GM18520 (cell line): ENCODE measurements at regions not wholly inside any gene's neighbourhood (a gene's known extent, or its start where the extent isn't known, plus 50 kb on each side); places are given as distances from the start of the nearest gene placed in this dataset.

Experiments
- ATAC-seq: cut with Tn5 transposase; IDR thresholded peaks from one replicate; pipeline ENCODE4 v1.9.1; 2021; ENCODE audit not compliant: unreplicated experiment

DNA sequence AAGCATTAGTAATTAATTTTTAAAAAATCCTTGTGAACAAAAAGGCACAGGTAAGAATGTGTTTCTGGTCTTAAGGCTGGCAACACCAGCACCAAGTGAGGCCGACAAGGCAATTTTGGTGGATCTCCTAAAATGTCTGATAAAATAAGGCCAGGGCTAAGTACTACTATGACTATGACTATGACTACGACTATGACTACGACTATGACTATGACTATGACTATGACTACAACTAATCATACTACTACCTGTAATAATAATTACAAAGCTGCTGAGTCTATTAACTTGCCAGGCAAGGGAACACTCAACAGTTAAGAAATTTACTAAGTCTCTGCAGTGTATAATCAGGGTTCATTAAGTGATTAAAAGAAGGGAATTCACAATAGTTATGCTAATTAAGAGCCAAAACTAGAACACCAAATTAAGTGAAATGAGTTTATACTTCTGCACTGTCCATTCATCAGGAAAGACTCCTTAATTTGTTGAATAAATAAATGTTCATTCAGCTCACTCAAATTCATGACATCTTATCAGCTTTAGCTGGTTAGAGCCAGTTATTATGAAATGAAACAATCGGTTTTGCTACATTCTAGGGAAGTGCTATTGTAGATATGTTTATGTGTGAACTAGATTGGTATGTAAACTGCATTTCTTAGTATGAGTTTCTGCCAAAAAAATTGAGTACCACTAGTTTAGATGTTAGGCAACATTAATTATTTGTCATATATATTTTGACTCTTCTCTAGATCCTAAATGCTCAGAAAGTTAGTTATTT lies 1626.2 kb upstream of the PCDH20 start:
- ATAC-seq, result no peak

DNA sequence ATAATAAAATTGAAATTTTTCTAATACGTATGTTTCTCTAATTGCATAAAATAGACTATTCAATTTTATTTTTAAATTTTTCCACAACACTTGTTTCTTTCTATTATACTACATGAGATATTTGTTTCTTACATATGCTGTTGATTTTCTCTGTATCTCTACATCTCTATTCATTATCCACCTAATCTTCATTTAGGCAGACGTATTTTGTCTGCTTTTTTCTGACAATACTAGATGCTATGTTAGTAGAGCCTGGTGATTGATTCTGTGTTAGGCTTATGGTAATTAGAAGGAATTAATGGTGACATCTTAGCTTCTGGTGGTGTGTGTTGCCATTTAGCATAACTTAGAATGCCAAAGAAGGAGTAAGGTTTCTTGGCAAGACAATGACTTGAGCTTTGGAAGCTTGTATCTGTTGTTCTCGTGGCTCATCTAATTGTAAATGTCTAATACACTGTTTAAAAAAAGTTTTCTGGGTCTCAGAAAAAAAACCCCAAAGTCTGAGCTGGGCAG lies 1610.7 kb upstream of the PCDH20 start:
- no peak for ATAC-seq

GRCh38 chr13:63025741-63026140 lies 1610.1 kb upstream of the PCDH20 start:
- ATAC-seq, result no peak

DNA sequence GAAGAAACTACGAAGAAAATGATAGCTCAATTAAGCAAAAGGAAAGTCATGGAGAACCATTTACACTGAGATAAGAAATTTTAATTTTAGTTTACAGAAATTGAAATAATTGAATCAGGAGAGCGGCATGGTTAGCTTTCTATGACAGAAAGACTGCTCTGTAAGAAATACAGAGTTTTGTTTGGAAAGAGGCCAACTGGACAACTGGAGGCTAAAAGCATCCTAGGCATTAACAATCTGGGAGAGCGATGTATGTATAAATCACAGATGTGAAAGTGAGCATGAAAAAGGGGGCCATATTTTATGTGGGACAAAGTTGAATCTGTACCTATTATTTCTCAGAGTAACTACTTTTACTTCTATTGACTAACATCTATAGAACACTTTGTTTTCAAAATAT lies 1608.8 kb upstream of the PCDH20 start:
- no peak for ATAC-seq

GRCh38 chr13:63011996-63012395 lies 1596.3 kb upstream of the PCDH20 start:
- ATAC-seq, result no peak

DNA sequence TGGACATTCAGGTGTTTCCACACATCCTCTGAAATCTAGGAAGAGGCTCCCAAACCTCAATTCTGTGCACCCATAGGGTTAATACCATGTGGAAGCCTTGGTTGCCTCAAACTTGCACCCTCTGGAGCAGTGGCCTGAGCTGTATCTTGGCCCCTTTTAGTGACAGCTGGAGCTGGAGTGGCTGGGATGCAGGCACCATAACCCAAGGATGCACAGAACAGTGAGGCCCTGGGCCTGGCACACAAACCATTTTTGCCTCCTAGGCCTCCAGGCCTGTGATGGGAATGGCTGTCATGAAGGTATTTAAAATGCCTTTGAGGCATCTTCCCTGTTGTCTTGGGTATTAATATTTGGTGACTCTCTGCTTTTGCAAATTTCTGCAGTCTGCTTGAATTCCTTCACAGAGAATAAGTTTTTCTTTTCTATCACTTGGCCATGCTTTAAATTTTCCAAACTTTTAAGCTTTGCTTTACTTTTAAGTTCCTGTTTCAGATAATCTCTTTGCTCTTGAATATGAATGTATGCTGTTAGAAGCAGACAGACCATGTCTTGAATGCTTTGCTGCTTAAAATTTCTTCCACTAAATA lies 1594.5 kb upstream of the PCDH20 start:
- ATAC-seq, result no peak

DNA sequence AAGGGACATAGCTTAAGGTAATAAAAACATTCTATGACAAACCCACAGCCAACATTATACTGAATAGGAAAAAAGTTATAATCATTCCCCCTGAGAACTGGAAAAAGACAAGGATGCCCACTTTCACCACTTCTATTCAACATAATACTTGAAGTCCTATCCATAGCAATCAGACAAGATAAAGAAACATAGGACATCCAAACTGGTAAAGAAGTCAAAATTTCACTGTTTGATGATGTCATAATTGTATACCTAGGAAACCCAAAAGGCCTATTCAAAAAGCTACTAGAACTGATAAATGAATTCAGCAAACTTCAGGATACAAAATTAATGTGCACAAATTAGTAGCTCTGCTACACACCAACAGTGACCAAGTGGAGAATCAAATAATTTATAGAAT lies 1590.0 kb upstream of the PCDH20 start:
- no peak for ATAC-seq

- no peak for ATAC-seq
Measured at GRCh38 chr13:62997696-62998095, 1582.0 kb upstream of the PCDH20 start.

DNA sequence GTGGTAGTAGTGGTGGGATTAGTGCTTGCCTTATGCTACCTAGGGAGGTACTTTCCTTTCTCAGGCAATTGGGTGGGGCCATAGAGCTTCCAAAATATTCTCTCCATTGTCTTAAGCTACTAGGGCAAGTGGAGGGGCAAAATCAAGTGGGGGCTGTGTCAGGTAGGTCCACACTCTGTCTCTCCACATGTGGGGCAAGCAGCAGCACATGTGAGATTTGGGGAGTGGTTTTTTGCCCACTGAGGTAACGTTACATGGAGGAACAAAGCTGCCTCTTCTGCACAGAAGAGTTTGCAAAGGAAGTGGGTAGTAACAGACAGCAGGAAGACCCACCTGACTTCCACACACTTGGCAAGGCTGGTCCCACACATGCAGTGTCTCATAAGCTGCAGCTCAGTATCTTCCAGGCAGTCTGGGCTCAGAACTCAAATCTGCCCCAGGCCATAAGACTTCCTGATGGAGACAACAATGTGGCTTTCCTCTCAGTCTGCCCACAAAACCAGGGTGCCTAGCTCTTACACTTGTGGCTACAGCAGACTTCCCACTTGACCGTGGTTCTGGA lies 1581.5 kb upstream of the PCDH20 start:
- no peak for ATAC-seq

GRCh38 chr13:62973804-62974203 lies 1558.2 kb upstream of the PCDH20 start:
- ATAC-seq, result no peak

DNA sequence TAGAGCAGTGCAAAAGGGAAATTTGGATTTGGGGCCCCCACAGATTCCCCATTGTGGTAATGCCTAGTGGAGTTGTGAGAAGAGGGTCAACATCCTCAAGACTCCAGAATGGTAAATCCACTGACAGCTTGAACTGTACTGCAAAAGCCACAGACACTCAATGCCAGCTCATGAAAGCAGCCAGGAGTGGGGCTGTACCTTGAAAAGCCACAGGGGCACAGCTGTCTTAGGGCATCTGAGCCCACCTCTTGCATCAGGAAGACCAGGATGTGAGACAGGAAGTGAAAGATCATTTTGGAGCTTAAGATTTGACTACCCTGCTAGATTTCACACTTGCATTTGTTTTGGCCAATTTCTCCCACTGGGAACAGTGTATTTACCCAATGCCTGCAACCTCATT lies 1548.9 kb upstream of the PCDH20 start:
- ATAC-seq, result no peak

GRCh38 chr13:62960723-62961122 lies 1545.1 kb upstream of the PCDH20 start:
- no peak for ATAC-seq

- no peak for ATAC-seq
Measured at GRCh38 chr13:62933809-62934208, 1518.2 kb upstream of the PCDH20 start.

- no peak for ATAC-seq
Measured at GRCh38 chr13:62932256-62932883, 1516.7 kb upstream of the PCDH20 start.

DNA sequence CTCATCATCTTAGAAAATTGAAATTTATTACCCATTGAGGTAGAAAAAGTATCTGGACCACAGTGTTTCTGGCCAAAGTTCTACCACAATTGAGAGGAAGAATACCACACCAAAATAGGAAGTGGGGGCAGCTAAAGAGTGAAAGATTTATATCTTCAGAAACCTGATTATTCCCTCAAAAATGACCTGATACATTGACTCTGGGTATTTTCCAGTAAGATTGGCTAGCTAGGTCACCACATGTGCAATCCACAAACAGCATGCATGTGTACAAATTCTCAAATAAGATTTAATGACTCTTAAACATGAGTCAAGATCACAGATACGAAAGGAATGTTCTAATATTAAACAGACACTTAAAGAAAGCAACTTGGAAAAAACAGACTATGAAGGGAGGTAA lies 1516.2 kb upstream of the PCDH20 start:
- ATAC-seq, result no peak

- no peak for ATAC-seq
Measured at GRCh38 chr13:62924395-62924794, 1508.7 kb upstream of the PCDH20 start.

GRCh38 chr13:62920159-62920558 lies 1504.5 kb upstream of the PCDH20 start:
- no peak for ATAC-seq

GRCh38 chr13:62919491-62919890 lies 1503.8 kb upstream of the PCDH20 start:
- ATAC-seq, result no peak

DNA sequence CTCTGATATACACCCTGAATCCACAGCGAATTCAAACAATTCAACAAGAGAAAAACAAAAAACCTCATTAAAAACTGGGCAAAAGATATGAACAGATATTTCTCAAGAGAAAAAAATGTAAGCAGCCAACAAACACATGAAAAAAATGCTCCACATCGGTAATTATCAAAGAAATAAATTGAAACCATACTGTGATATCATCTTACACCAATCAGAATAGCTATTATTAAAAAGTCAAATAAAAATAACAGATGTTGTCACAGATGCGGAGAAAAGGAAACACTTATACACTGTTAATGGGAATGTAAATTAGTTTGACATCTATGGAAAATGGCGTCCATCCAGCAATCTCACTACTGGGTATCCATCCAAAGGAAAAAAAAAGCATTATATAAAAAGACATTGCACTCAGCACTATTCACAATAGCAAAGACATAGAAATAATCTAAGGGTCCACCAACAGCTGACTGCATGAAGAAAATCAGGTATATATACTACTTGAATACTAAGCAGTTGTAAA lies 1495.0 kb upstream of the PCDH20 start:
- ATAC-seq, result no peak

GRCh38 chr13:62908321-62908720 lies 1492.7 kb upstream of the PCDH20 start:
- ATAC-seq, result no peak

DNA sequence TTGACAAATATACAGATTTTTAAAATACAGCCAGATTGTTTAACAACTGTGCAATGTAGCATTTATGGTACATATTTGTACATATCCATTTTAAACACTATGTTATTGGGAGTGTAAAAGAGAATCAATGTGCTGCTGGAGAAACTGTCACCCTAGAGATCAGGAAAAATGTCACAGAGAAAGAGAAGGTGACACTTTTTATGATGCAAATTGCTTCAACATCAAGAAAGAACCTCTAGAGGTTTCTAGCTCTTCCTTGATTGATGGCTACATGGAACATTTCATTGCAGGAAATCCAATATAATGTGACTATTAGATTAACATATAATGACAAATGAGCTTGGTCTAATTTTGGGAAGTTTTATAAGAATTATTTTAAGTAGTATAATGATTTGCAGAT lies 1491.2 kb upstream of the PCDH20 start:
- no peak for ATAC-seq

- no peak for ATAC-seq
Measured at GRCh38 chr13:62906469-62906868, 1490.8 kb upstream of the PCDH20 start.
